PC-3 (cell line): ENCODE measurements at regions not wholly inside any gene's neighbourhood (a gene's known extent, or its start where the extent isn't known, plus 50 kb on each side); places are given as distances from the start of the nearest gene placed in this dataset.

ENCODE experiments used
- ATAC-seq: fragments of 200-7000 bp; cut with Tn5 transposase; 2 replicates; pipeline ENCODE4 v1.9.1; 2020; ENCODE audit warnings: mild to moderate bottlenecking, moderate library complexity
- BruUV-seq: library from RNA; stranded (reverse); fragments of 400-500 nt; replicated peaks from 2 replicates; lab custom pipeline; 2021; lab: Mats Ljungman, UMichigan
- CTCF ChIA-PET: fragments of 300-600 bp; sonication (Branson Sonifier 250); formaldehyde crosslinking; loops from one replicate; lab custom pipeline; 2022; ENCODE audit warnings: antibody characterized with exemption; lab: Charles Lee
- POLR2A ChIA-PET: fragments of 300-600 bp; sonication (Branson Sonifier 250); formaldehyde crosslinking; loops from one replicate; lab custom pipeline; 2022; ENCODE audit warnings: antibody characterized with exemption; ENCODE audit not compliant: unreplicated experiment; lab: Charles Lee
- DNase-seq: peaks from one replicate; pipeline ENCODE4 v3.0.0-alpha.2; 2015
- H2AFZ ChIP-seq: fragments of 300-600 bp; sonication (generic); 2 replicates; pipeline ENCODE4 v1.6.0; 2016; ENCODE audit warnings: antibody characterized with exemption, low read length
- H3F3A ChIP-seq: fragments of 300-600 bp; sonication (generic); one replicate; pipeline ENCODE4 v1.6.0; 2017; ENCODE audit warnings: antibody characterized with exemption, low read length, control low read depth, mild to moderate bottlenecking; ENCODE audit not compliant: unreplicated experiment
- H3K27ac ChIP-seq: fragments of 300-600 bp; sonication (generic); 2 replicates; pipeline ENCODE4 v1.5.1; 2016; ENCODE audit warnings: mild to moderate bottlenecking, low read length
- H3K27me3 ChIP-seq: fragments of 300-600 bp; sonication (generic); 2 replicates; pipeline ENCODE4 v1.6.1; 2016; ENCODE audit warnings: low read length, mixed read lengths
- H3K36me3 ChIP-seq: fragments of 300-600 bp; sonication (generic); 2 replicates; pipeline ENCODE4 v1.6.1; 2016; ENCODE audit warnings: low read depth, mixed run types, low read length, mixed read lengths
- H3K4me1 ChIP-seq: fragments of 300-600 bp; sonication (generic); 2 replicates; pipeline ENCODE4 v1.5.1; 2016; ENCODE audit warnings: low read length; ENCODE audit not compliant: insufficient read depth
- H3K4me2 ChIP-seq: fragments of 300-600 bp; sonication (generic); 2 replicates; pipeline ENCODE4 v1.6.0; 2016; ENCODE audit warnings: low read length
- H3K4me3 ChIP-seq: fragments of 300-600 bp; sonication (generic); 2 replicates; pipeline ENCODE4 v1.5.1; 2016; ENCODE audit warnings: mild to moderate bottlenecking, low read length, mixed read lengths
- H3K79me2 ChIP-seq: fragments of 300-600 bp; sonication (generic); 2 replicates; pipeline ENCODE4 v1.6.1; 2017; ENCODE audit warnings: low read length, mixed read lengths
- H3K9ac ChIP-seq: fragments of 300-600 bp; sonication (generic); 2 replicates; pipeline ENCODE4 v1.6.0; 2016; ENCODE audit warnings: mild to moderate bottlenecking, low read length
- H3K9me2 ChIP-seq: fragments of 300-600 bp; sonication (generic); replicated peaks from 2 replicates; pipeline ENCODE4 v1.6.1; 2016; ENCODE audit warnings: mixed run types, low read length, mixed read lengths
- H3K9me3 ChIP-seq: fragments of 300-600 bp; sonication (generic); 2 replicates; pipeline ENCODE4 v1.6.1; 2016; ENCODE audit warnings: low read length, mixed read lengths
- H4K20me1 ChIP-seq: fragments of 300-600 bp; sonication (generic); 2 replicates; pipeline ENCODE4 v1.6.1; 2016; ENCODE audit warnings: low read length, mixed read lengths
- EZH2 ChIP-seq: fragments of 300-600 bp; sonication (generic); IDR thresholded peaks from one replicate; pipeline ENCODE4 v1.6.1; 2017; ENCODE audit warnings: antibody characterized with exemption, mild to moderate bottlenecking, low read length; ENCODE audit not compliant: unreplicated experiment
- EZH2phosphoT487 ChIP-seq: fragments of 300-600 bp; sonication (generic); IDR thresholded peaks from 2 replicates; pipeline ENCODE4 v1.6.1; 2018; ENCODE audit warnings: mild to moderate bottlenecking, antibody characterized with exemption, low read length, borderline replicate concordance
- intact Hi-C: fragments of 100-400 bp; cut with micrococcal nuclease; formaldehyde crosslinking; loops from 2 replicates; pipeline ENCODE4 v1.9.0; 2023
- TF ChIP-seq, protein P1 (sequence below): fragments of 300-600 bp; sonication (generic); conservative IDR thresholded peaks from 2 replicates; pipeline ENCODE4 v1.5.1; 2017; ENCODE audit warnings: antibody characterized with exemption, low read depth, mild to moderate bottlenecking, low read length

DNA sequence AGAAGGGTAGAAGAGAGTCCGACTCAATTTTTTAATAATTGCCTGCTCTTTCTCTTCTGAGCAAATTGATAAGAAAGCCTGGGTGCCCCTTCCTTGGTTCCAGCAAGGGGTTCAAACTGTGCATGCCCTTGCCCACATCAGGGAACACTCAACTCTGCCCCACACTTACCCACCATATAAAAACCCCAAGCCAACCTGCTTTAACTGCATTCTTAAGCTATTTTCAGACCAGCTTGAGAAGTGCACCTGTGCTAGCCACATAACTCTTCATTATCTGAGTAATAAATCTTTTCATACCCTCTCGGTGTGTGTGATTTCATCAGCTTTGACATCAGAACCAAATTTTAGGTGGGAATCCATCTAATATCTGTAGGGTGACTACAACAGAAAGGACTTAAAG, 509.6 kb downstream of the MRPL39 start:
- Histone ChIP-seq H3F3A (no peaks in the 10 kb centered on the region), H3K4me1 (no peaks in the 10 kb centered on the region), H3K36me3 (no peaks in the 10 kb centered on the region), H4K20me1 (no peaks in the 10 kb centered on the region), H3K4me3 (no peak overlapping the region), H3K27me3 (no peaks in the 10 kb centered on the region), H3K27ac (no peak overlapping the region), H3K79me2 (no peaks in the 10 kb centered on the region), H3K9me3 (peaks cover 4% of the 10 kb centered on the region; the same call in 1 of the 2 replicates), H3K9me2 (no peaks in the 10 kb centered on the region), H3K4me2 (no peak overlapping the region), H2AFZ (no peak overlapping the region), H3K9ac (no peak overlapping the region)
- intact Hi-C loops = no loop called here
- ATAC-seq = no peak
- no peak for DNase-seq
- TF ChIP-seq EZH2phosphoT487 (no peak), EZH2 (no peak)
- TF ChIP-seq, protein P1, sequence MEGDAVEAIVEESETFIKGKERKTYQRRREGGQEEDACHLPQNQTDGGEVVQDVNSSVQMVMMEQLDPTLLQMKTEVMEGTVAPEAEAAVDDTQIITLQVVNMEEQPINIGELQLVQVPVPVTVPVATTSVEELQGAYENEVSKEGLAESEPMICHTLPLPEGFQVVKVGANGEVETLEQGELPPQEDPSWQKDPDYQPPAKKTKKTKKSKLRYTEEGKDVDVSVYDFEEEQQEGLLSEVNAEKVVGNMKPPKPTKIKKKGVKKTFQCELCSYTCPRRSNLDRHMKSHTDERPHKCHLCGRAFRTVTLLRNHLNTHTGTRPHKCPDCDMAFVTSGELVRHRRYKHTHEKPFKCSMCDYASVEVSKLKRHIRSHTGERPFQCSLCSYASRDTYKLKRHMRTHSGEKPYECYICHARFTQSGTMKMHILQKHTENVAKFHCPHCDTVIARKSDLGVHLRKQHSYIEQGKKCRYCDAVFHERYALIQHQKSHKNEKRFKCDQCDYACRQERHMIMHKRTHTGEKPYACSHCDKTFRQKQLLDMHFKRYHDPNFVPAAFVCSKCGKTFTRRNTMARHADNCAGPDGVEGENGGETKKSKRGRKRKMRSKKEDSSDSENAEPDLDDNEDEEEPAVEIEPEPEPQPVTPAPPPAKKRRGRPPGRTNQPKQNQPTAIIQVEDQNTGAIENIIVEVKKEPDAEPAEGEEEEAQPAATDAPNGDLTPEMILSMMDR = no peak
- BruUV-seq = no TSS peak
- ChIA-PET CTCF (no interaction called here), POLR2A (no interaction called here)

DNA sequence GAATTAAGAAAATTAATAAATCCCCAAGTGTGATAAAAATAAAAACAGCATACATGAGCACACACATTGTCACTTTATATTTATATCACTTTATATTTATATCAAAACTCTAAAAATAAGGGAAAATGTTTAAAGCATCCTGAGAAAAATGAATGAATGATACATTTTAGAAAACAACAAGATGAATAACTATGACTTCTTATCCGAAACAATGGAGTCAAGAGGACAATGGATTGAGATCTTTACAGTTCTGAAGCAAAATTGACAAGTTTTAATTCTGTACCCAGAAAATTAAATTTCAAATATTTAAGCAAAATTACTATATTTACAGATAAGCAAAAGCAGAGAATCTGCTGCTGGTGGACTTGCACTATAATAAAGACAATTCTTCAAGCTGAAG, 512.6 kb downstream of the MRPL39 start:
- H3F3A ChIP-seq = no peaks in the 10 kb centered on the region
- no TSS peak for BruUV-seq
- DNase-seq (no peak), ATAC-seq (no peak)
- no peaks in the 10 kb centered on the region for H4K20me1 ChIP-seq
- no peak overlapping the region for H3K9ac ChIP-seq
- no peak overlapping the region for H3K27ac ChIP-seq
- H3K79me2 ChIP-seq = no peaks in the 10 kb centered on the region
- no peak overlapping the region for H3K4me3 ChIP-seq
- intact Hi-C loops = no loop called here
- TF ChIP-seq EZH2phosphoT487 (no peak), EZH2 (no peak)
- TF ChIP-seq, protein P1 = no peak
- no peaks in the 10 kb centered on the region for H3K9me2 ChIP-seq
- H3K27me3 ChIP-seq = no peaks in the 10 kb centered on the region
- H3K4me2 ChIP-seq = no peak overlapping the region
- CTCF ChIA-PET = no interaction called here
- H3K36me3 ChIP-seq = no peaks in the 10 kb centered on the region
- no peaks in the 10 kb centered on the region for H3K4me1 ChIP-seq
- POLR2A ChIA-PET = no interaction called here
- no peak overlapping the region for H2AFZ ChIP-seq
- peaks cover 12% of the 10 kb centered on the region for H3K9me3 ChIP-seq

DNA sequence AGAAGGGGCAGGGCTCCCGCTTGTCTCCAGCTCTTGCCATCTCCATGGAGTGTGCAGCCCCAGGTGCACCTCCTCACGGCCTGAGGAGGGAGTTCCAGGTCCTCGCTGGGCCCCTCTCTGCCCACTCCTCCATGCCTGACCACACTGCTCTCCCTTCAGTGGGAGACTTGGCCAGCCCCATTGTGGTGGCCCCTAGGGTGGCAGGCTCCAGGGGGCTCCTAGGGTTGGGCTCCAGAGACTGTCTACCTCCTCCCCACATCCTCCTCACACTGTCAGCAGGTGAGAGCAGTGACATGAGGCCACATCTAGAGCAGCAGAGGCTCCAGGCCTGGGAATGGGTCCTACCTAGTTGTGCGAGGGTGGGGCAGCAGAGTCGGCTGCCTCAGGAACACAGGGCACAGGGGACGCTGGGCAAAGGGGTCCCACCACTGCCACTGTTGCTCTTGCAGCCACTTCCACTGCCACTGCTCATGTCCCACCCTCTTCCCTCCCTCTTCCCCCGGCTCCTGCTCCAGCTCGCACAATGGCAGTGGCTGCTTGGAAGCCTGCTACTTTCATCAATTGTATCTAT, 514.8 kb downstream of the MRPL39 start:
- H3K27ac ChIP-seq = no peak overlapping the region
- H3K36me3 ChIP-seq = no peaks in the 10 kb centered on the region
- CTCF ChIA-PET = no interaction called here
- no peak for TF ChIP-seq EZH2phosphoT487
- TF ChIP-seq, protein P1 = no peak
- no peak for TF ChIP-seq EZH2
- DNase-seq = no peak
- peaks cover 12% of the 10 kb centered on the region for H3K9me3 ChIP-seq
- POLR2A ChIA-PET = no interaction called here
- H4K20me1 ChIP-seq = no peaks in the 10 kb centered on the region
- no peak overlapping the region for H2AFZ ChIP-seq
- ATAC-seq = no peak
- no peaks in the 10 kb centered on the region for H3F3A ChIP-seq
- H3K9ac ChIP-seq = no peak overlapping the region
- H3K27me3 ChIP-seq = no peaks in the 10 kb centered on the region
- H3K79me2 ChIP-seq = no peaks in the 10 kb centered on the region
- intact Hi-C loops = no loop called here
- no peak overlapping the region for H3K4me2 ChIP-seq
- no peaks in the 10 kb centered on the region for H3K9me2 ChIP-seq
- H3K4me3 ChIP-seq = no peak overlapping the region
- no peaks in the 10 kb centered on the region for H3K4me1 ChIP-seq
- BruUV-seq = no TSS peak
